ELF-1 (cell line): ENCODE measurements at regions not wholly inside any gene's neighbourhood (a gene's known extent, or its start where the extent isn't known, plus 50 kb on each side); places are given as distances from the start of the nearest gene placed in this dataset.
A peak's percentile ranks its signal among the peaks of the same experiment; 100 is the strongest.

Source experiments
- DNase-seq: peaks from one replicate; pipeline ENCODE4 v3.0.0-alpha.2; 2016; ENCODE audit warnings: low read depth, low spot score

- no peak for DNase-seq
These were observed 715.2 kb upstream of the AADAT start for GRCh38 chr4:170804930-170805329.

GRCh38 chr4:170803492-170803891 is 713.7 kb upstream of the AADAT start:
- DNase-seq = no peak

- no peak for DNase-seq
These were observed 712.0 kb upstream of the AADAT start for GRCh38 chr4:170801771-170802170.

GRCh38 chr4:170794525-170794924 is 704.8 kb upstream of the AADAT start:
- DNase-seq = no peak

- peak; percentile 37 for DNase-seq
These were observed 698.8 kb upstream of the AADAT start for GRCh38 chr4:170788540-170789051.

GRCh38 chr4:170777663-170778062 is 687.9 kb upstream of the AADAT start:
- no peak for DNase-seq

GRCh38 chr4:170776983-170777382 is 687.2 kb upstream of the AADAT start:
- no peak for DNase-seq

GRCh38 chr4:170775851-170776250 is 686.1 kb upstream of the AADAT start:
- DNase-seq = no peak

DNA sequence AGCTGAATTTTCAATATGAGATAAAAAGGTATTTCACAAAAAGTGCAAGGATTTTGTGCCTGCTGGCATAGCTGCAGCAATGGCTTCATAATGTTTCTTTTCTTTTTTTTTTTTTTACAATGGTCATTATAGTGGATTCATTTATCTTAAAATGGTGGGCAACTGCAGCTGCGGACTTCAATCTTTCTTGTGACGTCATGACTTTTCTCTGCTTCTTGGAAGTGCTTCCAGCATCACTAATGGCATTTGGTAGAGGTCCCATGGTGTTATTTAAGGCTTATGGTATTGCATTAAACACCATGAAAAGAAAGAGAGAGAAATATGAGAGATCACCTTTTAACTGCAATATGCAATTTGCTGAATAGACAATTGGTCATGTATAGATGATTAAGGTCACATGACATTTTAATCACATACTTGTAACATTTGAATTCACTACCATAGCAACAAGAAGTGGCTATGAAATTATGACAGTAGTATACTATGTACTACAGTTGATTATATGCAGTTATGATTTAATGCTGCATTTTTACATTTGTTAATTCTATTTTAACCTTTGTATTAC is 684.0 kb upstream of the AADAT start:
- DNase-seq = no peak

- no peak for DNase-seq
These were observed 682.7 kb upstream of the AADAT start for GRCh38 chr4:170772429-170772828.

GRCh38 chr4:170770664-170771063 is 680.9 kb upstream of the AADAT start:
- no peak for DNase-seq

GRCh38 chr4:170769862-170770261 is 680.1 kb upstream of the AADAT start:
- no peak for DNase-seq

GRCh38 chr4:170758988-170759387 is 669.2 kb upstream of the AADAT start:
- no peak for DNase-seq

DNA sequence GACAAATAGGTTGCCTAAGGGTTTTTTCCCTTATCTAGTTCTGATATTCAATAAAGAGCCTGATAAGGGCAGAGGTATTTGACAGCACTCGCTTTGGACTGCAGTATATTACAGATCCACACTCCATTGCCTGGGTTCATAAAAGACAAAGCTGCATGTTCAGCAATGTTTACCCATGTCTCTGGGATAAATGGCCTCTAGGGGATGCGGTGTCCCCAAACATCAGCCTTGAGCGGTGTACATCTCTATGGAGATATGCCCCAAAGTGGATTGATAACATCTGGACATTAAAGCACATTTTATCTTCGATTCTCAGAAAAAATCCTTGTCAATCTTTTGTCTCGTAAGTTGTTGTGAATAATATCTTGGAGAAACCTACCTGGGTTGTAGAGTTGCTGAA is 660.8 kb upstream of the AADAT start:
- no peak for DNase-seq

DNA sequence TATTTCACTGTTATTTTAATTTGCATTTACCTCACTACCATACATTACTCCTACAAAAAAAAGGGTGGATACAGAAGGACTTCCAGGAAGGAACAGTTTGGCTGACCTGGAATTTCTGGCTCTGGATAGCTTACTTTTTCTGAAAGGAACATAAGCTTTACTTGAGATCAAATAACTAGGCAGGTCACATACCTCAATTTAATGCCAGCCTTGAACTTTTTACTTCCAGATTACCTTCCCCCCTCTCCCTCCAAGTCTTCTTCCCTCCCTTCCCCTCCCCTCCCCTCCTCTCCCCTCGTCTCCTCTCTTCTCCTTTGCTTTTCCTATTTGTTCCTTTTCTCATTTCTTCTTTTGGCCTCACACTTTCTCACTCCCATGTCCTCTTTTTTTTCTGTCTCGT is 659.2 kb upstream of the AADAT start:
- DNase-seq = no peak

GRCh38 chr4:170743633-170744032 is 653.9 kb upstream of the AADAT start:
- DNase-seq = no peak

DNA sequence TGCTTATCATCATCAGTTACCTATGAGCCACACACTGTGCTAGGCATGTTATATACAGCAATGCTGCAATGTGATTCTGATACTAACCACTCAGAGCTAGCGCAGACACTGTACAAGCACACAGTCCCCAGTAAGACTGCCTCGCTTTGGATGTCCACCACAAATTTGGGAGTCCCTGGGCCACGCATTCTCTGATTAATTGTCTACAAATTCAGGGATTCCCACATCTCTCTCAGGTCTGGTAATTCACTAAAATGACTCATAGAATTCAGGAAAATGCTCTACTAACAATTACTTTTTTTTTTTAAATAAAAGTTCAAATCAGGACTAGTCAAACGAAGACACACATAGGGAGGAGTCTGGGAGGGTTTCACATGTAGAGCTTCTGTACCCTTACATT is 652.1 kb upstream of the AADAT start:
- DNase-seq = no peak

- no peak for DNase-seq
These were observed 647.0 kb upstream of the AADAT start for GRCh38 chr4:170736710-170737109.

GRCh38 chr4:170729897-170730296 is 640.1 kb upstream of the AADAT start:
- DNase-seq = no peak

DNA sequence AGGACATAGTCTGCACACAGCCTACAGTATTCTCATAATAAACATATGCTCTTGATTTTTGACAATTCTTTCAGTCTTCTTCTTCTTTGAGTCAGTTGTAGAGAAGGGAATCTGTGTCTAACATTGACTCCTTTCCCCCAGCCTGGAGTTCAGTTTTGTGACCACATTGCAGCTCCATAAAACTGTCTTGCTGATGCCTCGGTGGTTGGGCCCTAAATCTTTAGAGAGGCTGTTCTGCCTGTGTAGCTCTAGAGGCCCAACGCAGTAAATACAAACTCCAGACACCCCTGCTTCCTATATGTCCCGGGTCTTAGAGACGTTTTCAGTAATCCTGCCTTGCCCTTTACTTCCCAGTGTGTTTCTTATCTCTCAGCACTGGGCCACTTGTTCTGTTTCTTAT is 639.5 kb upstream of the AADAT start:
- peak; percentile 4 for DNase-seq

- no peak for DNase-seq
These were observed 634.4 kb upstream of the AADAT start for GRCh38 chr4:170724191-170724590.

DNA sequence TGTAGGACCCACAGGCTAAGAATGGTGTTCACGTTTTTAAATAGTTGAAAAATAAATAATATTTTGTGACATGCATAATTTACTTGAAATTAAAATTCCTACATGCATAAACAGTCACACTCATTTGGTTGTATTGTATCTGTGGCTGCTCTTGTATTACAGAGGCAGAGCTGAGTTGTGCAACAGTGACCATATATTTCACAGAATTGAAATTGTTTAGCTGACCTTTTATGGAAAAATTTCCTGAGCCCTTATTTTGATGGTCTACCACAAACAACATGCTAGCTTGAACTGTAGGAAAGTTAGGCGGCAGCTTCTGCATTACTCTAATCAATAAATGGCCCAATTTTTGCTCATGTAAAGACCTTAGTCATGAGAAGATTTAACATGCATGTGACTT is 633.4 kb upstream of the AADAT start:
- no peak for DNase-seq

- DNase-seq = no peak
These were observed 632.1 kb upstream of the AADAT start for GRCh38 chr4:170721812-170722373.

DNA sequence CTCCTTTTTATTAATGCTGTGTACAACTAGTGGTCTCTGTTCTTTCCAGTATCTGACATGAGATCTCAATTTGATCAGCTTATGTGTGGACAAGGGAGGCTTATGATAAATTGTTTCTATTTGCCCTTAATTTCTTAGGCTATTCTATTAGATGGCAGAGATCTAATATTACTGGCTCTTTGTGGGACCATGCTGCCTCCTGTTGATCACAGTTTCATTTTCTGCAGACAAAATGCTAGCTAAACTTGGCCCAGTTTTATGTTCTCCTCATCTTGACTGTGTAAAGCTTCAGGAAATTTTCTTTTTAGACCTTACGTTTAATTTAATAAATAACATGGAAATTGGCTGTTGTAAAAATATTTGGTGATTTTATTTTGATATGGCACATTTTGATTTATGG is 627.1 kb upstream of the AADAT start:
- DNase-seq = no peak
